PC-9 (cell line): ENCODE measurements at regions not wholly inside any gene's neighbourhood (a gene's known extent, or its start where the extent isn't known, plus 50 kb on each side); places are given as distances from the start of the nearest gene placed in this dataset.

Experiments used
- BruUV-seq: library from RNA; stranded (reverse); fragments of 400-500 nt; replicated peaks from 2 replicates; lab custom pipeline; 2021; lab: Mats Ljungman, UMichigan
- CTCF ChIA-PET: fragments of 300-600 bp; sonication (Branson Sonifier 250); formaldehyde crosslinking; loops from one replicate; lab custom pipeline; 2022; ENCODE audit warnings: antibody characterized with exemption; lab: Charles Lee
- POLR2A ChIA-PET: fragments of 300-600 bp; sonication (Branson Sonifier 250); formaldehyde crosslinking; loops from one replicate; lab custom pipeline; 2022; ENCODE audit warnings: antibody characterized with exemption; ENCODE audit not compliant: unreplicated experiment; lab: Charles Lee
- DNase-seq, 2 experiments: peaks; one replicate each; pipeline versions ENCODE4 v3.0.0 to v3.0.0-alpha.2; 2015 to 2022; ENCODE audit warnings: mixed read lengths in 1 of 2
- H2AFZ ChIP-seq: fragments of 200-600 bp; sonication (generic); 2 replicates; pipeline ENCODE4 v1.8.1; 2017; ENCODE audit warnings: antibody characterized with exemption
- H3F3A ChIP-seq: fragments of 200-600 bp; sonication (generic); 2 replicates; pipeline ENCODE4 v1.8.1; 2017; ENCODE audit warnings: antibody characterized with exemption, mild to moderate bottlenecking, low read depth; ENCODE audit not compliant: insufficient read depth
- H3K27ac ChIP-seq: fragments of 200-600 bp; sonication (generic); 2 replicates; pipeline ENCODE4 v1.6.1; 2016; ENCODE audit warnings: mixed run types
- H3K27me3 ChIP-seq: fragments of 200-600 bp; sonication (generic); 2 replicates; pipeline ENCODE4 v1.6.1; 2016; ENCODE audit warnings: low read depth, mixed run types; ENCODE audit not compliant: insufficient read depth
- H3K36me3 ChIP-seq: fragments of 200-600 bp; sonication (generic); 2 replicates; pipeline ENCODE4 v1.6.1; 2016; ENCODE audit warnings: low read depth, mixed run types
- H3K4me1 ChIP-seq: fragments of 200-600 bp; sonication (generic); replicated peaks from 2 replicates; pipeline ENCODE4 v1.6.1; 2016; ENCODE audit warnings: mixed run types; ENCODE audit not compliant: insufficient read depth
- H3K4me2 ChIP-seq: fragments of 200-600 bp; sonication (generic); 2 replicates; pipeline ENCODE4 v1.6.1; 2017; ENCODE audit warnings: mixed run types
- H3K4me3 ChIP-seq: fragments of 200-600 bp; sonication (generic); 2 replicates; pipeline ENCODE4 v1.6.1; 2016; ENCODE audit warnings: mixed run types
- H3K79me2 ChIP-seq: fragments of 200-600 bp; sonication (generic); 2 replicates; pipeline ENCODE4 v1.6.1; 2017; ENCODE audit warnings: low read depth, mixed run types
- H3K9me2 ChIP-seq: fragments of 200-600 bp; sonication (generic); 2 replicates; pipeline ENCODE4 v1.8.1; 2017; ENCODE audit warnings: mild to moderate bottlenecking; ENCODE audit not compliant: insufficient read depth
- H3K9me3 ChIP-seq: fragments of 200-600 bp; sonication (generic); 2 replicates; pipeline ENCODE4 v1.8.1; 2016; ENCODE audit warnings: low read depth; ENCODE audit not compliant: insufficient read depth
- H4K20me1 ChIP-seq: fragments of 200-600 bp; sonication (generic); 2 replicates; pipeline ENCODE4 v1.8.1; 2017; ENCODE audit not compliant: insufficient read depth
- EZH2 ChIP-seq: fragments of 200-600 bp; sonication (generic); IDR thresholded peaks from 2 replicates; pipeline ENCODE4 v1.8.0; 2017; ENCODE audit warnings: antibody characterized with exemption, low read depth
- intact Hi-C: fragments of 100-400 bp; cut with micrococcal nuclease; formaldehyde crosslinking; loops from one replicate; pipeline ENCODE4 v1.10.0; 2022; ENCODE audit not compliant: unreplicated experiment
- TF ChIP-seq, protein P1 (sequence below): fragments of 200-600 bp; sonication (generic); conservative IDR thresholded peaks from 2 replicates; pipeline ENCODE4 v1.6.1; 2017; ENCODE audit warnings: mixed run types, antibody characterized with exemption, mild to moderate bottlenecking, moderate library complexity

DNA sequence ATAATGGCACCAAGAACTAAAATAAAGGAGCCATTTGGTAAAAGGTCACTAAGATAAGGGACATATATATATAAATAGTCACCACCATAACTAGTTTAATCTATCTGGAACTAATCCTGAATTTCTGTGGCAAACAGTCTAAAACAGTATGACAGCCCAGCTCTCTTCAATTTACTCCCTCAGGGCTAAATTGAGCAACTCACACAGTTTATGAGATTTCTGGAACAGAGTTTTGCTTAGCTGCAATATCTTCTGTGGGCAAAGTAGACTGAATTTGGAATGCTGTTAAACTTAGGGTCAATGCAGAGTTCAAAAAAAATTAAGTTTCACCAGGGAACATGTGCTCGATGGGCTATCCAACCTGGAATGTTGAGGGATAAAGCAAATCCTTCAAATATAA is 70.1 kb upstream of the VEPH1 start:
- no peaks in the 10 kb centered on the region for H3K79me2 ChIP-seq
- POLR2A ChIA-PET = no interaction called here
- no peak overlapping the region for H2AFZ ChIP-seq
- H3K36me3 ChIP-seq = no peaks in the 10 kb centered on the region
- H3K27ac ChIP-seq = no peak overlapping the region
- no peak for DNase-seq
- H3K4me1 ChIP-seq = 0 out of 2 replicates have a peak, but pooled peaks cover 3% of the 10 kb centered on the region
- intact Hi-C loops = loop anchor here (5.0 kb wide), 1 partner anchor 1576 kb away; no protein-coding TSS in a partner anchor
- no peak overlapping the region for H3K4me2 ChIP-seq
- no peaks in the 10 kb centered on the region for H3K27me3 ChIP-seq
- CTCF ChIA-PET = interaction anchor here (0.6 to 2.3 kb wide), 5 partner anchors 25 to 959 kb away, joined by 3 to 19 read pairs (median 3); no protein-coding TSS in a partner anchor
- TF ChIP-seq, protein P1, sequence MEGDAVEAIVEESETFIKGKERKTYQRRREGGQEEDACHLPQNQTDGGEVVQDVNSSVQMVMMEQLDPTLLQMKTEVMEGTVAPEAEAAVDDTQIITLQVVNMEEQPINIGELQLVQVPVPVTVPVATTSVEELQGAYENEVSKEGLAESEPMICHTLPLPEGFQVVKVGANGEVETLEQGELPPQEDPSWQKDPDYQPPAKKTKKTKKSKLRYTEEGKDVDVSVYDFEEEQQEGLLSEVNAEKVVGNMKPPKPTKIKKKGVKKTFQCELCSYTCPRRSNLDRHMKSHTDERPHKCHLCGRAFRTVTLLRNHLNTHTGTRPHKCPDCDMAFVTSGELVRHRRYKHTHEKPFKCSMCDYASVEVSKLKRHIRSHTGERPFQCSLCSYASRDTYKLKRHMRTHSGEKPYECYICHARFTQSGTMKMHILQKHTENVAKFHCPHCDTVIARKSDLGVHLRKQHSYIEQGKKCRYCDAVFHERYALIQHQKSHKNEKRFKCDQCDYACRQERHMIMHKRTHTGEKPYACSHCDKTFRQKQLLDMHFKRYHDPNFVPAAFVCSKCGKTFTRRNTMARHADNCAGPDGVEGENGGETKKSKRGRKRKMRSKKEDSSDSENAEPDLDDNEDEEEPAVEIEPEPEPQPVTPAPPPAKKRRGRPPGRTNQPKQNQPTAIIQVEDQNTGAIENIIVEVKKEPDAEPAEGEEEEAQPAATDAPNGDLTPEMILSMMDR = no peak
- no peak for TF ChIP-seq EZH2
- no peaks in the 10 kb centered on the region for H4K20me1 ChIP-seq
- H3F3A ChIP-seq = no peaks in the 10 kb centered on the region
- 0 out of 2 replicates have a peak, but pooled peaks cover 6% of the 10 kb centered on the region for H3K9me2 ChIP-seq
- BruUV-seq = no TSS peak
- no peak overlapping the region for H3K4me3 ChIP-seq
- H3K9me3 ChIP-seq = no peaks in the 10 kb centered on the region

DNA sequence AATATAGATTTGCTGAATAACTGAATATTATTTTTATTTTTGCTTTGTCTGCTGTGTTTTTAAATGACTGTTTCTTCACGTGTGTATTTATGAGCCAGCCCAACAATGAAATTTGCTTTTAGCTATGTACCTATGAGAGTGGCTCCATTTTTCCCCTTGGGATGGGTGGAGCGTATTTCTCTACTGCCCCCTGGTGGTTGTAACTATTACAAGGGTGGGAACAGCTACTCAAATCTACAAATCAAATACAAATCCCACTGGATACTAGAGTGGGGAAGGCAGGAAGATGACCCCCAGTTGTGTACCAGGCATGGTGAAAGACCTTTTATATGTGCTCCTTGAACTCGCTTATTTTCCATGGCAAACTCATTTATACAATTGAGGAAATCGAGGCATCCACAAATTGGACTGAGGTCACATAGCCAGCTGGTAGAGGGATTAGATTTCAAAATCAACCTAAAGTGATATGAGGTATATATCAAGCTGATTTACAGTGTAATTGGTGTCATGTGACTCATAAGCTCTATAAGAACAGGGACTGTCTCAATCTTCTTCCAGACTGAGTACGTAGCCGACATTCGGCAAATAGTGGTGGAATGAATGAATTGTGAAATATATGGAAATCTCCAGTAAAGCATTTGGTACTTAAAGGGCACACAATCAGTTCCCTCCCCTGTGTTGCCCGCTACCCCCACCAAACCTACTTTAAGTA is 69.5 kb upstream of the VEPH1 start:
- H3K9me2 ChIP-seq = 0 out of 2 replicates have a peak, but pooled peaks cover 6% of the 10 kb centered on the region
- intact Hi-C loops = loop anchor here (1.0 to 5.0 kb wide), 3 partner anchors 40 to 1575 kb away; no protein-coding TSS in a partner anchor
- peak in 1 of 2 experiments; percentile 17 for DNase-seq
- no peak overlapping the region for H2AFZ ChIP-seq
- H3K27me3 ChIP-seq = no peaks in the 10 kb centered on the region
- H3K27ac ChIP-seq = no peak overlapping the region
- H3K4me3 ChIP-seq = no peak overlapping the region
- H3K36me3 ChIP-seq = no peaks in the 10 kb centered on the region
- H3K79me2 ChIP-seq = no peaks in the 10 kb centered on the region
- TF ChIP-seq, protein P1 = peak; percentile 91
- no peak for TF ChIP-seq EZH2
- no peak overlapping the region for H3K4me2 ChIP-seq
- H3F3A ChIP-seq = no peaks in the 10 kb centered on the region
- no peaks in the 10 kb centered on the region for H4K20me1 ChIP-seq
- H3K4me1 ChIP-seq = 0 out of 2 replicates have a peak, but pooled peaks cover 3% of the 10 kb centered on the region
- CTCF ChIA-PET = interaction anchor here (0.6 to 2.3 kb wide), 8 partner anchors 25 to 959 kb away, joined by 3 to 19 read pairs (median 4); no protein-coding TSS in a partner anchor
- POLR2A ChIA-PET = no interaction called here
- H3K9me3 ChIP-seq = no peaks in the 10 kb centered on the region
- BruUV-seq = no TSS peak

DNA sequence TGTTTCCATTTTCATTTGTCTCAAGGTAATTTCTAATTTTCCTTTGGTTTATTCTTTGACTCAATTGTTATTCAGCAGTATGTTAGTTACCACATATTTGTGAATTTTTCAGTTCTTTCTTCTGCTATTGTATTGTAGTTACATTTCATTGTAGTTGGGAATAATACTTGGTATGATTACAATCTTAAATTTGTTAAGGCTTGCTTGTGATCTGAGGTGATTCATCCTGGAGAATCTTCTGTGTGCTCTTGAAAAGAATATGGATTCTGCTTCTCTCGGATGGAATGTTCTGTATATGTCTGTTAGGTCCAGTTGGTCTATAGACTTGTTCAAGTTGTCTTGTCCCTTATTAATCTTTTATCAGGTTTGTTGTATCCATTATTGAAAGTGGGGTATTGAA is 63.4 kb upstream of the VEPH1 start:
- no peak overlapping the region for H3K27ac ChIP-seq
- H3F3A ChIP-seq = no peaks in the 10 kb centered on the region
- no peaks in the 10 kb centered on the region for H3K4me1 ChIP-seq
- TF ChIP-seq, protein P1 = no peak
- no peak for TF ChIP-seq EZH2
- H3K79me2 ChIP-seq = no peaks in the 10 kb centered on the region
- ChIA-PET POLR2A (no interaction called here), CTCF (no interaction called here)
- no TSS peak for BruUV-seq
- intact Hi-C loops = no loop called here
- no peak for DNase-seq
- H3K4me2 ChIP-seq = no peak overlapping the region
- H2AFZ ChIP-seq = no peak overlapping the region
- 0 out of 2 replicates have a peak, but pooled peaks cover 11% of the 10 kb centered on the region for H3K9me2 ChIP-seq
- no peaks in the 10 kb centered on the region for H3K27me3 ChIP-seq
- H4K20me1 ChIP-seq = no peaks in the 10 kb centered on the region
- no peaks in the 10 kb centered on the region for H3K9me3 ChIP-seq
- H3K4me3 ChIP-seq = no peak overlapping the region
- no peaks in the 10 kb centered on the region for H3K36me3 ChIP-seq
